ENCODE measurements at regions not wholly inside any gene's neighbourhood (a gene's known extent, or its start where the extent isn't known, plus 50 kb on each side); places are given as distances from the start of the nearest gene placed in this dataset.
"Not testable (repeated sequence)": the region's sequence is repeated elsewhere in the genome, so short reads cannot be mapped to it uniquely, and the experiment has no call there.

DNA sequence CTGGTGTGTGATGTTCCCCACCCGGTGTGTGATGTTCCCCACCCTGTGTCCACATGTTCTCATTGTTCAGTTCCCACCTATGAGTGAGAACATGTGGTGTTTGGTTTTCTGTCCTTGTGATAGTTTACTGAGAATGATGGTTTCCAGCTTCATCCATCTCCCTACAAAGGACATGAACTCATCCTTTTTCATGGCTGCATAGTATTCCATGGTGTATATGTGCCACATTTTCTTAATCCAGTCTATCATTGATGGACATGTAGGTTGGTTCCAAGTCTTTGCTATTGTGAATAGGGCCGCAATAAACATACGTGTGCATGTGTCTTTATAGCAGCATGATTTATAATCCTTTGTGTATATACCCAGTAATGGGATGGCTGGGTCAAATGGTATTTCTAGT, 201.5 kb upstream of the IRAK1BP1 start:
- not testable (repeated sequence) for DNase-seq (ENCODE audit: low read depth)

DNA sequence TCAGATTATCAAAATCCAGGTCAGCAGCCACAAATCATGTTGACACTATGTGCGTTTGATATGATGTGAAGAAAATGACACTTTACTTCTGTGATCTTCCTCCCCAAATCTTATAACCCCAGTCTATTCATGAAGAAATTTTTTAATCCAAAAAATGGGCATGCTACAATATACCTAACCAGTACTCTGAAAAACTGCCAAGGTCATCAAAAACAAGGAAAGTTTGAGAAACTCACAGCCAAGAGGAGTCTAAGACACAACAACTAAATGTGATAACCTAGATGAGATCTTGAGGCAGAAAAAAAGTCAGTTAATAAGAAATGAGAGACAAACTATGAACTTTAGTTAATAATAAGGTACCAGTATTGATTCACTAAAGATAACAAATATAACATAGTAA, 200.6 kb upstream of the IRAK1BP1 start:
- no peak for DNase-seq (ENCODE audit: low read depth)

DNA sequence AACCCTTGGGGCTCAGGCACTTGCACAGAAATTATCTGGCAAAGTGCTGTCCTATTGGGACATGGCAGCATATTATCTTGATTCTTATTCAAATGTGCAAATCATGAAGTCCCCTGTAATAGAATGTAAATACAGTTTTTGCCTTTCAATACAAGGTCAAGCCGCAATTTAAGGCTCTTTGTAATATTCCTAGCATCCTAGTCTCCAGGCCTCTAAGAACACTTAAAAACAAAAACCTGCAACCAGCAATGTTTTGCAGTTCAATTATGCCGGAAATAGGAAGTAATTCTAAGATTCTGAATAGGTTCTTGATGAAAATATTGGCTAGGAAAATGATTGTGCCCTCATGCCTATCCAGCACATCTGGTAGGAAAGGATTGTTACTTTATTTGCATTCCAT, 197.2 kb upstream of the IRAK1BP1 start:
- DNase-seq (ENCODE audit: low read depth), result no peak

DNA sequence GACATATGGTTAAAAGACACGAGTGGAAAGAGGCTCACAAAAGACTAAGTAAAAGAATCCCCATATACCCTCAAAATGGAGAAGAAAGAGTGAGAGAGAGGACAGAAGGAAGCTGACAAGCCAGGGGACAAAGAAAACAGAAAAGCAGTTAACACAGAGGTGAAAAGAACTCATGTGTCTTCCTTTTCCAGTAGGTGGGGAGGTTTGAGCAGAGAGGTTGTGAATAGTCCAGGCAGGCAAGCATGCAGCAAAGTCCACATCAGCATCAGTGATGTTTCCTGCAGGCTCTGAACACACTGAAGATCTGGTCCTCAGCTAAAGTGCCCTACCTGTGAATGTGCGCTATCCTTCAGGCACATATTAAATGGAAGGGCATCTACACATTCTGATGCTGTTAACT, 196.5 kb upstream of the IRAK1BP1 start:
- DNase-seq (ENCODE audit: low read depth), result no peak

DNA sequence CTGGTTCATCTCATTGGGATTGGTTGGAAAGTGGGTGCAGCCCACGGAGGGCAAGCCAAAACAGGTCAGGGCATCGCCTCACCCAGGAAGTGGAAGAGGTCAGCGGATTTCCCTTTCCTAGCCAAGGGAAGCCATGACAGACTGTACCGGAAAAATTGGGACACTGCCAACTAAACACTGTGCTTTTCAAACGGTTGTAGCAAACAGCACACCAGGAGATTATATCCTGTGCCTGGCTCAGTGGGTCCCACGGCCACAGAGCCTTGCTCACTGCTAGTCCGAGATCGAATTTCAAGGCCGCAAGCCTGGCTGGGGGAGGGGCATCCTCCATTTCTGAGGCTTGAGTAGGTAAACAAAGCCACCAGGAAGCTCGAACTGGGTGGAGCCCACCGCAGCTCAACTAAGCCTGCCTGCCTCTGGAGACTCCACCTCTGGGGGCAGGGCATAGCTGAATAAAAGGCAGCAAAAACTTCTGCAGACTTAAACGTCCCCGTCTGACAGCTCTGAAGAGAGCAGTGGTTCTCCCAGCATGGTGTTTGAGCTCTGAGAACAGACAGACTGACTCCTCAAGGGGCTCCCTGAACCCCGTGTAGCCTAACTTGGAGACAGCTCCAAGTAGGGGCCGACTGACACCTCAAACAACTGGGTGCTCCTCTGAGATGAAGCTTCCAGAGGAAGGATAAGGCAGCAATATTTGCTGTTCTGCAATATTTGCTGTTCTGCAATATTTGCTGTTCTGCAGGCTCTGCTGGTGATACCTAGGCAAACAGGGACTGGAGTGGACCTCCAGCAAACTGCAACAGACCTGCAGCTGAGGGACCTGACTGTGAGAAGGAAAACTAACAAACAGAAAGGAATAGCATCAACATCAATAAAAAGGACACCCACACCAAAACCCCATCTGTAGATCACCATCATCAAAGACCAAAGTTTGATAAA, 191.0 kb upstream of the IRAK1BP1 start:
- DNase-seq (ENCODE audit: low read depth), result not testable (repeated sequence)

DNA sequence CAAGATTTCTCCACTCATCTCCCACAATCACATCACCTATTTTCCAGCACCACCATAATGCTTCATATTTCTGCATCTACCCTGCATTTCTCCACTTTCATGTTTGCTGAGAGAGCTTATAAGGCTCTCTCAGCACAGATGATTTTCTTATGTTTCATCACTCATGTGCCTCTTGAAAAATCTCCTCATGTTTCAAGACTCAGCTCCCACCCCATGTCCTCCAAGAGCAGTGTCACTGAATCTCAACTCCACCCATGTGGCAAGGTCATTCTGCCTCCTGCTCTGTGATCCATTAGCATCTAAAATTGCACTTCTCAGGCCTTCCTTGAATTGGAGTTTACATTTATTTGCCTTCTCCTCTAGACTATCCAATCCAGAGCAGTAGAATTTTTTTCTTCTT, 178.7 kb upstream of the IRAK1BP1 start:
- DNase-seq (ENCODE audit: low read depth), result no peak

DNA sequence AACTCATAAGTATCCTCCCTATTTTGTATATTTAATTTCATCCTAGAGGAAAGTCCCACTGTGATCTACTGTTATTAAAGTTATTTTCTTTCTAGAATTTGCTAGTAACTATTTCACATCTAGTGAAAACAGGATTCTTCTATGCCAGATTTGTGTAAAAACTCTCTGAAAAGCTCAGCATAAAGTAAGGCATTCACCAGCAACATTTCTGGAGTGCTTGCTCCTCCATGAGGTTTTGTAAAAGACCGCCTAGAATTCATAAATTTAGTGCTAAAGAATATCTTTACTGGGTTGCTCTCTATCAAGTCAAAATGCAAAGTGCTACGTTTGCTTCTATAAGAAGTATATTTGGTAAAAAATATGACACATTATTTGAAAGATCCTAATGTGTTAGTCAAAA, 173.5 kb upstream of the IRAK1BP1 start:
- no peak for DNase-seq (ENCODE audit: low read depth)

DNA sequence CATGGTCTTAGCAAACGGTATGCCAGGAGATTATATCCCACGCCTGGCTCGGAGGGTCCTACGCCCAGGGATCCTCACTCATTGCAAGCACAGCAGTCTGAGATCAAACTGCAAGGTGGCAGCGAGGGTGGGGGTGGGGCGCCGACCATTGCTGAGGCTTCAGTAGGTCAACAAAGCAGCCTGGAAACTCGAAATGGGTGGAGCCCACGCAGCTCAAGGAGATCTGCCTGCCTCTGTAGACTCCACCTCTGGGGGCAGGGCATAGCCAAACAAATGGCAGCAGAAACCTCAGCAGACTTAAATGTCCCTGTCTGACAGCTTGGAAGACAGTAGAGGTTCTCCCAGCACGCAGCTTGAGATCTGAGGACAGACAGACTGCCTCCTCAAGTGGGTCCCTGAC, 172.7 kb upstream of the IRAK1BP1 start:
- DNase-seq (ENCODE audit: low read depth), result not testable (repeated sequence)

DNA sequence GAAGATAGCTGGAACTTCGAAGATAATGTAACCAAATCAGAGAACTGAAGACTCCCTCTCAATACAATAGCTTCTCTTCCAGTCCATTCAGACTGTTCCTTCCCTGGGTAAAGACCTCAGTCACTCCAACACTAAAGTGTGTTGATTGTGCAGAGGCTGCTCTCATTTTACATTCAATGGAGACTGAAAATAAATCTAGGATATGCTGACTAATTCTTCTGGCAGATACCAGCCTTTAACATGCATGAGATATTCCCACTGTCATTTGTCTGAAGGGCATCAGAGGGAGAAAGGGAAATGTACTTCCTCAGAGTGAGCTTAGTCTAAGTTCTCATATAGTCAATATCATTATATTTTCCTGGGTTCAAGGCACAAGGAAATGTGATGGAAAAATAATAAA, 166.4 kb upstream of the IRAK1BP1 start:
- DNase-seq (ENCODE audit: low read depth), result no peak

DNA sequence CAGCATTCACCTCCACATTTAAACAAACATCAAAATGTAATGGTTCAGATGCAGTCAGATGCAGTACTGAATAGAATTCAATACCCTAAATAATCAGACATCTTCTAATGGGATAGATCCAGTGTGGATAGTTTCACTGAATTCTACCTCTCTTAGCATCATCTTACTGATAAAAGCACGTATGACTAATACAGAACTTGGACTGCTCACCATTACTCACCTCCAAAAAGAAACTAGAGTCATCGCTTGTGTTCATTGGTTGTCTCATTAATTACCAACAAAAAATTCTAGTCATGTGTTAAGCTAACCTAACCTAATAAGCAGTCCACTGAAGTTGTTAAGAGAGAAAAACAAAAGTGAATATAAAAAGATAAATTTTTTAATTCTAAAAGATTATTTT, 165.9 kb upstream of the IRAK1BP1 start:
- DNase-seq (ENCODE audit: low read depth), result no peak

DNA sequence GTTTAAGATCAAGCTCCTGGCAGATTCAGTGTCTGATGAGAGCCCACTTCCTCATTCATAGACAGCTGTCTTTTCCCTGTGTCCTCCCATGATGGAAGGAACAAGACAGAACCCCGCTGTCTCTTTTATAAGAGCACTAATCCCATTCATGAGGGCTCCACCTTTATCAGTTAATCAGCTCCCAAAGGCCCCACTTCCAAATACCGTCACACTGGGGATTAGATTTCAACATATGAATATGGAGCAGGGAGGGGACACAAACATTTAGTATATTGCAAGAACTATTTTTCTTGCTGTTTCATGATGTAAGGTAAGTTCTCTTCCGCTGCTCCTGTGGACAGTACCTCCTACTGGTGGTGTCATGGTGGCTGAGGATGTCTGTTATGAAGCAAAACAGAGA, 158.3 kb upstream of the IRAK1BP1 start:
- no peak for DNase-seq (ENCODE audit: low read depth)

DNA sequence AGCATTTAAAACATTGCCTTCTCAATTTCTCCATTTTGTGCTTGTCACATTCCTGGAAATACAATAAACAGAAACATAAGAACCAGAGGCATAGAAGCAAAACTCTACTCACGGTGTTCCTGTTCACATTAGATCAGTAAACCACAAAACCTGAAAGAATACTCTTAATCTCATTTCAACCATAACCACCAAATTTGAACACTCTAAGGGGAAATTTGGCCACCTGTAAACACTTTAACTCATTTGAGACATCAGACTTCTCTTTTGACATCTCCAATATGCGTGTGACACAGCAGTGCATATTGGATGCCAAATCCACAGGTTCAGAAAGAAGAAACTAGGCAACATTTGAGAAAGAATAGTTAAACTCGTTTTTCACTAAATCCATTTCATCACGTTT, 153.8 kb upstream of the IRAK1BP1 start:
- no peak for DNase-seq (ENCODE audit: low read depth)

DNA sequence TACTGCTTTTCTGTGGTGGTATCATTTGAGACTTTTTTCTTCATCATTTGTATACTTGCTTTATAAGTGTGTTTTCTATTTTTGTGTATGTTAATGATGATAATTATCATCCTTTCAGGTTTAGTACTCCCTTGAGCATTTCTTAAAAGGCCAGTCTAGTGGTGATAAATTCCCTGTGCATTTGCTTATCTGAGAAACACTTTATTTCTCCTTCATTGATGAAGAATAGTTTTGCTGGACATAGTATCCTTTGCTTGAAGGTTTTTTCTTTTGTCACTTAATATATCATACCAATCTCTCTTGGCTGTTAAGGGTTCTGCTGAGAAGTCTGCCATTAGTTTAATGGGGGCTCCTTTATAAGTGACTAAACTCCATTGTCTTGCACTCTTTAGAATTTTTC, 123.2 kb upstream of the IRAK1BP1 start:
- DNase-seq (ENCODE audit: low read depth), result no peak

DNA sequence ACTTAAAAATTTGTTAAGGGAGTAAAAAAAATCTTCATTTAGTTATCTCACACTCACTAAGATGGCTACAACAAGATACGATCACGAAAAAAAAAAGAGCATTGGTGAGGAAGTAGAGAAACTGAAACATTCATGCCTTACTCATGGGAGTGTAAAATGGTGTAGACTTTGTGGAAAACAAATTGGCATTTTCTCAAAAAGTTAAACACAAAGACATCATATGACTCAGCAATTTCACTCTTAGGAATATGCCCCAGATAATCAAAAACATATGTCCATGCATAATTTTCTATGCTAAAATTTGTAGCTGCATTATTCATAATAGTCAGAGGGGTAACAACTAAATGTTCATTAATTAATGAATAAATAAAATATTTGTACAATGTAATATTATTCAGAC, 120.9 kb upstream of the IRAK1BP1 start:
- DNase-seq (ENCODE audit: low read depth), result peak; percentile 69

DNA sequence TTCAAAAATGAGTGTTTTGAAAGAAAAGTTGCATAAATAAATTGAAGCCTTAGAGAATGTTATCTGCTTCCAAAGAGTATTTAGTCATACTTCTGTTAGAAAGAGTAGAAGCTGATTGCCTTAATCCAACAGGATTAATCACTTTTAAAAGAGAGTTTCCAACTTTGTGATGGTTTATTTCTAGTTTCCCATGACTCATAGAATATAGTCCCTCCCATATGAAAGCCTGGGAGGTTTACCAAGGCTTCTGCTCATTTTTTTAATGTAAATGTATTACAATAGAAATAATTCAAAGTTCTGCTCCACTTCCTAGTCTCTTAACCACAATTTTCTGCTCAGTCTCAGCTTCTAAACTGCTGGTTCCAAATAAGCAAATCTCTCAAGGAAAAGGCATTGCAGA, 118.0 kb upstream of the IRAK1BP1 start:
- peak; percentile 6 for DNase-seq (ENCODE audit: low read depth)

DNA sequence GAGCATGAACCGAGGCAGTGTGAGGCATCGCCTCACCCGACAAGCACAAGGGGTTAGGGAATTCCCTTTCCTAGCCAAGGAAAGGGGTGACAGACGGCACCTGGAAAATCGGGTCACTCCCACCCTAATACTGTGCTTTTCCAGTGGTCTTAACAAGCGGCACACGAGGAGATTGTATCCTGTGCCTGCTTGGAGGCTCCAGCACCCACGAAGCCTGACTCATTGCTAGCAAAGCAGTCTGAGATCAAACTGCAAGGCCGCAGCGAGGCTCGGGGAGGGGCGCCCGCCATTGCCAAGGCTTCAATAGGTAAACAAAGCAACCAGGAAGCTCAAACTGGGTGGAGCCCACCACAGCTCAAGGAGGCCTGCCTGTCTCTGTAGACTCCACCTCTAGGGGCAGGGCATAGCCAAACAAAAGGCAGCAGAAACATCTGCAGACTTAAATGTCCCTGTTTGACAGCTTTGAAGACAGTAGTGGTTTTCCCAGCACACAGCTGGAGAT, 109.0 kb upstream of the IRAK1BP1 start:
- not testable (repeated sequence) for DNase-seq (ENCODE audit: low read depth)

DNA sequence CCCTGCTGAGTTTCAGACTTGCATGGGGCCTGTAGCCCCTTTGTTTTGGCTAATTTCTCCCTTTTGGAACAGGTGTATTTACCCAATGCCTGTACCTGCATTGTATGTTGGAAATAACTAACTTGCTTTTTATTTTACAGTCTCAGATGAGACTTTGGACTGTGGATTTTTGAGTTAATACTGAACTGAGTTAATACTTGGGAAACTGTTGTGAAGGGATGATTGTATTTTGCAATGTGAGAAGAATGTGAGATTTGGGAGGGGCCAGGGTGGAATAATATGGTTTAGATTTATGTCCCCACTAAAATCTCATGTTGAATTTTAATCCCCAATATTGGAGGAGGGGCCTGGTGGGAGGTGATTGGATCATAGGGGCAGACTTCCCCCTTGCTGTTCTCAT, 99.1 kb upstream of the IRAK1BP1 start:
- DNase-seq (ENCODE audit: low read depth), result no peak

DNA sequence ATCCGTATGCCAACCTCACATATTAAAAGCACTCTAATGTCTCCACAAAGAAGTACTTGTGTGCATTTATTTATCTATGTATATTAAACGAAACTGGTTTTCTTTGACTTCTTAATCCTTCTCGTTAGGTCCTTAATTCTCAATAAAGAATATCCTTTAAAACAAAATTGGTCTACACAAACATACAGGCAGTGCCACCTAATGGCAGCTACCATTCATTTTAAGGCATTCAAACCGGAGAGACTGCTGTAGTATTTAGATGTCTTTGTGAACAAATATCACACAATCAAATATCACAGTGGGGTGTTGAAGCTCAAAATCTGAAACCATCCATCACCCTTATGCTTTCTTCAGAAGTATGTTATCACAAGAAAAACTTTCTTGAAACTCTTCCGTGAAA, 96.6 kb upstream of the IRAK1BP1 start:
- no peak for DNase-seq (ENCODE audit: low read depth)

DNA sequence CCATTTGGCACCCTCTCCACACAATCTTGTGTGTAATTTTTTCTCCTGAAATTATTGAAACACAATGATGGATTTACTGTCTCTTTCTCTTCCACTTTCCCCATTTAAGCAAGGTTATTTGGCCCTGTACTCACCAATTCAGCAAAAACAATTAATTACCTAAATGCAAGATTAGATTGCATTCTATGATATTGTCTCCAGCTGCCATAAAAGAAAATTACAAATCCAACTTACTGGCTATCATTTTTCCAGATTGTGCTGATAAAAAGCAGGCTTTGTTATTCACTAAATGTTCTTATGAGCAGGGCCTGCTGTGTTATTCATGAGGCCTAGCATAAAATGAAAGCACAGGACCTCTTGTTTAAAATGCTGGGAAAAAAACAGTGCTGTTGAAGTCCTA, 95.8 kb upstream of the IRAK1BP1 start:
- DNase-seq (ENCODE audit: low read depth), result no peak

DNA sequence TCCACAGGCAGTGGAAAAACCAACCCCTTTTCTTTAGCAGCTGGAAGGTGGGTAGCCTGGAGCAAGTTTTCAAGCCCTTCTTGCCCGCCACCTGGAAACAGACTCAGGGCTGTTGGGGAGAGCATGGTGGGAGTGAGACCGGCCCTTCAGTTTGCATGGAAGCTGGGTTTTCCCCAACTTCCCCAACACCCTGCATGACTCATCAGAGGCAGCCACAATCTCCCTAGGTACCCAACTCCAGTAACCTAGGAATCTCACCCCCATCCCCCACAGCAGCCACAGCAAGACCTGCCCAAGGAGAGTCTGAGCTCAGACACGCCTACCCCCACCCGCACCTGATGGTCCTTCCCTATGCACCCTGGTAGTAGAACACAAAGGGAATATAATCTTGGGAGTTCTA, 86.3 kb upstream of the IRAK1BP1 start:
- DNase-seq (ENCODE audit: low read depth), result no peak

DNA sequence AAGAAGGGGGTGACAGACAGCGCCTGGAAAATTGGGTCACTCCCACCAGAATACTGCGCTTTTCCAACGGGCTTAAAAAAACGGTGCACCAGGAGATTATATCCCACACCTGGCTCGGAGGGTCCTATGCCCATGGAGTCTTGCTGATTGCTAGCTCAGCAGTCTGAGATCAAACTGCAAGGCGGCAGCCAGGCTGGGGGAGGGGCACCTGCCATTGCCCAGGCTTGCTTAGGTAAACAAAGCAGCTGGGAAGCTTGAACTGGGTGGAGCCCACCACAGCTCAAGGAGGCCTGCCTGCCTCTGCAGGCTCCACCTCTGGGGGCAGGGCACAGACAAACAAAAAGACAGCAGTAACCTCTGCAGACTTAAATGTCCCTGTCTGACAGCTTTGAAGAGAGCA, 84.0 kb upstream of the IRAK1BP1 start:
- DNase-seq (ENCODE audit: low read depth), result not testable (repeated sequence)

DNA sequence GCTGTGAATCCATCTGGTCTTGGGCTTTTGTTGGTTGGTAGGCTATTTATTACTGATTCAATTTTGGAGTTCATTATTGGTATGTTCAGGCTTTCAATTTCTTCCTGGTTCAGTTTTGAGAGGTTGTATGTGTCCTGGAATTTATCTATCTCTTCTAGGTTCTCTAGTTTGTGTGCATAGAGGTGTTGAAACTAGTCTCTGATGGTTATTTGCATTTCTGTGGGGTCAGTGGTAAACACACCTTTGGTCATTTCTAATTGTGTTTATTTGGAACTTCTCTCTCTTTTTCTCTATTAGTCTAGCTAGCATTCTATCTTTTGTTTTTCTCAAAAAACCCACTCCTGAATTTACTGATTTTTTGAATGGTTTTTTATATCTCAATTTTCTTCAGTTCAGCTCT, 70.1 kb upstream of the IRAK1BP1 start:
- no peak for DNase-seq (ENCODE audit: low read depth)

DNA sequence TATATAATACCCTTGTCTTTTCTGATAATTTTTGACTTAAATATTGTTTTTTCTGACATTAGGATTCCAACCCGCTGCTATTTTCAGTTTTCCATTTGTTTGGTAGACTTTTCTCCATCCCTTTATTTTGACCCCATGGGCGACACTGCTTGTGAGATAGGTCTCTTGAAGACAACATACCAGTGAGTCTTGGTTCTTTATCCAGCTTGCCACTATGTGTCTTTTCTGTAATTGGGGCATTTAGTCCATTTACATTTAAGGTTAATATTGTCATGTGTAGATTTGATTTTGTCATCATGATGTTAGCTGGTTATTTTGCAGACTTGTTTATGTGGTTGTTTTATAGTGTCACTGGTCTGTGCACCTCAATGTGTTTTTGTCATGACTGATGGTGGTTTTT, 67.7 kb upstream of the IRAK1BP1 start:
- DNase-seq (ENCODE audit: low read depth), result no peak

DNA sequence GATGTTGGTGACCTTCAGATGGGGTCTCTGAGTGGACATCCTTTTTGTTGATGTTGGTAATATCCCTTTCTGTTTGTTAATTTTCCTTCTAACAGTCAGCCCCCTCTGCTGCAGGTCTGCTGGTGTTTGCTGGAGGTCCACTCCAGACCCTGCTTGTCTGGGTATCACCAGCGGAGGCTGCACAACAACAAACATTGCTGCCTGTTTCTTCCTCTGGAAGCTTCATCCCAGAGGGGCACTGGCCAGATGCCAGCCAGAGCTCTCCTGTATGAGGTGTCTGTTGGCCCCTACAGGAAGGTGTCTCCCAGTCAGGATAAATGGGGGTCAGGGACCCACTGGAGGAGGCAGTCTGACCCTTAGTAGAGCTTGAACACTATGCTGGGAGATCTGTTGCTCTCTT, 60.6 kb upstream of the IRAK1BP1 start:
- DNase-seq (ENCODE audit: low read depth), result not testable (repeated sequence)
